MCF 10A (cell line): ENCODE measurements at regions not wholly inside any gene's neighbourhood (a gene's known extent, or its start where the extent isn't known, plus 50 kb on each side); places are given as distances from the start of the nearest gene placed in this dataset.

Experiments
- BruUV-seq: library from RNA; stranded (reverse); fragments of 400-500 nt; replicated peaks from 2 replicates; lab custom pipeline; 2021; lab: Mats Ljungman, UMichigan
- CTCF ChIA-PET: fragments of 300-600 bp; sonication (Branson Sonifier 250); formaldehyde crosslinking; extraction: SDS; loops from one replicate; lab custom pipeline; 2021; ENCODE audit warnings: antibody characterized with exemption, inconsistent platforms; lab: Yijun Ruan, JAX
- POLR2A ChIA-PET: fragments of 300-600, 350-650 bp; sonication (Branson Sonifier 250); formaldehyde crosslinking; extraction: SDS; loops from one replicate; lab custom pipeline; 2020; ENCODE audit warnings: antibody characterized with exemption, inconsistent platforms; lab: Yijun Ruan, JAX
- DNase-seq: peaks from one replicate; pipeline ENCODE4 v3.0.0-alpha.2; 2018; ENCODE audit not compliant: unreplicated experiment
- H3K27ac Mint-ChIP-seq: one replicate; pipeline ENCODE4 v1.8.0; 2022; ENCODE audit warnings: mild to moderate bottlenecking, low read depth, mixed read lengths; ENCODE audit not compliant: unreplicated experiment
- H3K27me3 Mint-ChIP-seq: one replicate; pipeline ENCODE4 v1.8.0; 2022; ENCODE audit warnings: mixed read lengths; ENCODE audit not compliant: insufficient read depth, unreplicated experiment
- H3K36me3 Mint-ChIP-seq: one replicate; pipeline ENCODE4 v1.8.0; 2022; ENCODE audit warnings: mild to moderate bottlenecking, moderate library complexity, mixed read lengths; ENCODE audit not compliant: insufficient read depth, unreplicated experiment
- H3K4me1 Mint-ChIP-seq: one replicate; pipeline ENCODE4 v1.8.0; 2022; ENCODE audit warnings: mixed read lengths; ENCODE audit not compliant: insufficient read depth, unreplicated experiment
- H3K4me3 Mint-ChIP-seq: one replicate; pipeline ENCODE4 v1.8.0; 2022; ENCODE audit warnings: mild to moderate bottlenecking, moderate library complexity, mixed read lengths; ENCODE audit not compliant: unreplicated experiment
- H3K9me3 Mint-ChIP-seq: one replicate; pipeline ENCODE4 v1.8.0; 2022; ENCODE audit warnings: mixed read lengths; ENCODE audit not compliant: unreplicated experiment
- intact Hi-C: fragments of 100-400 bp; cut with micrococcal nuclease; formaldehyde crosslinking; loops from 2 replicates; pipeline ENCODE4 v1.14.1; 2022
- TF ChIP-seq, protein P1 (sequence below): fragments of 200-600 bp; IDR thresholded peaks from one replicate; pipeline ENCODE4 v1.8.0; 2022; ENCODE audit warnings: antibody characterized with exemption, mild to moderate bottlenecking; ENCODE audit not compliant: unreplicated experiment

DNA sequence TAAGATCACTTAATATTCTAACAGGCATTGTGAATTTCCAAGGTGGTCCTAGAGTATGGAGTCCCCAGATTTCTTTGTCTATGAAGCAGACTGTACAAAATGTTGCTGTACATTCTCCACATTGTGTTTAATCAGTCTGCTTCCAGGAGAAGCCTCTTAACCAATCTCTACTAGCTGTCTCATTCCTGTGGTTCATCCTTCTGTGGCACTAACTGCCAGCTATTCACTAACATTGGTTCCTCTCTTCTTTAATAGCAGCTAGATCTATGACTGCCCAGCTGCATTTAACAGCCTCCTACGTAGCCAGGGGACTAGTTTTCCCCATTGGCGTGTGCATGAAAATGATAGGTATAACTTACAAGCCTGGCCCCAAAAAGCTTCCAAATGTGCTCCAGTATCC lies 395.4 kb downstream of the SAMD5 start:
- Mint-ChIP-seq H3K36me3 (no peaks in the 10 kb centered on the region), H3K9me3 (no peaks in the 10 kb centered on the region), H3K4me1 (peaks cover 7% of the 10 kb centered on the region), H3K27ac (no peak overlapping the region), H3K27me3 (no peaks in the 10 kb centered on the region), H3K4me3 (no peak overlapping the region)
- ChIA-PET CTCF (interaction anchor here (0.6 to 1.0 kb wide), 2 partner anchors 66 to 258 kb away, joined by 3 read pairs; no protein-coding TSS in a partner anchor), POLR2A (interaction anchor here (0.6 kb wide), 1 partner anchor 1530 kb away, joined by 3 read pairs; no protein-coding TSS in a partner anchor)
- BruUV-seq, result no TSS peak
- DNase-seq, result no peak
- TF ChIP-seq, protein P1, sequence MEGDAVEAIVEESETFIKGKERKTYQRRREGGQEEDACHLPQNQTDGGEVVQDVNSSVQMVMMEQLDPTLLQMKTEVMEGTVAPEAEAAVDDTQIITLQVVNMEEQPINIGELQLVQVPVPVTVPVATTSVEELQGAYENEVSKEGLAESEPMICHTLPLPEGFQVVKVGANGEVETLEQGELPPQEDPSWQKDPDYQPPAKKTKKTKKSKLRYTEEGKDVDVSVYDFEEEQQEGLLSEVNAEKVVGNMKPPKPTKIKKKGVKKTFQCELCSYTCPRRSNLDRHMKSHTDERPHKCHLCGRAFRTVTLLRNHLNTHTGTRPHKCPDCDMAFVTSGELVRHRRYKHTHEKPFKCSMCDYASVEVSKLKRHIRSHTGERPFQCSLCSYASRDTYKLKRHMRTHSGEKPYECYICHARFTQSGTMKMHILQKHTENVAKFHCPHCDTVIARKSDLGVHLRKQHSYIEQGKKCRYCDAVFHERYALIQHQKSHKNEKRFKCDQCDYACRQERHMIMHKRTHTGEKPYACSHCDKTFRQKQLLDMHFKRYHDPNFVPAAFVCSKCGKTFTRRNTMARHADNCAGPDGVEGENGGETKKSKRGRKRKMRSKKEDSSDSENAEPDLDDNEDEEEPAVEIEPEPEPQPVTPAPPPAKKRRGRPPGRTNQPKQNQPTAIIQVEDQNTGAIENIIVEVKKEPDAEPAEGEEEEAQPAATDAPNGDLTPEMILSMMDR, result no peak
- intact Hi-C loops, result no loop called here

DNA sequence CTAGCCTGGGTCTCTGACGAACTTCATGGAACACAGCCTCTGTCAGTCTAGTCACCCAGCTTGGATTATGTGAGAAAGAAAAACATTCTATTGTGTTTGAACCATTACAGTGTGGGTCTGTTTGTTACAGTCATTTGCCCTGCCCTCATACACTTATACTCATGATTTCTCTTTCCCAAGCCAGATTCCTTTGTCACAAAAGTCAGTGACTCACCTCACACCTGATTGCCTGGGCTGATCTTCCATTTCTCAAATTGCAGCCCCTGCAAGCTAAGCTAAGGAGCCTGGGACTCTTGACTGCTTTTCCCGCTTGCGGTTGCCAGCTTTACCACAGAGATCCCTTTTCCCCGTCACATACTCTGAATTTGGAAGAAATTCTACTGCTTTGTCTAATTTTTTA lies 395.9 kb downstream of the SAMD5 start:
- no peaks in the 10 kb centered on the region for H3K27me3 Mint-ChIP-seq
- TF ChIP-seq, protein P1, result no peak
- no peaks in the 10 kb centered on the region for H3K36me3 Mint-ChIP-seq
- POLR2A ChIA-PET, result interaction anchor here (0.6 kb wide), 1 partner anchor 1530 kb away, joined by 3 read pairs; no protein-coding TSS in a partner anchor
- CTCF ChIA-PET, result interaction anchor here (0.6 to 1.0 kb wide), 3 partner anchors 22 to 144 kb away, joined by 3 to 4 read pairs (median 3); no protein-coding TSS in a partner anchor
- no TSS peak for BruUV-seq
- H3K4me1 Mint-ChIP-seq, result peaks cover 10% of the 10 kb centered on the region
- no peaks in the 10 kb centered on the region for H3K9me3 Mint-ChIP-seq
- no peak overlapping the region for H3K27ac Mint-ChIP-seq
- DNase-seq, result no peak
- no peak overlapping the region for H3K4me3 Mint-ChIP-seq
- intact Hi-C loops, result no loop called here

DNA sequence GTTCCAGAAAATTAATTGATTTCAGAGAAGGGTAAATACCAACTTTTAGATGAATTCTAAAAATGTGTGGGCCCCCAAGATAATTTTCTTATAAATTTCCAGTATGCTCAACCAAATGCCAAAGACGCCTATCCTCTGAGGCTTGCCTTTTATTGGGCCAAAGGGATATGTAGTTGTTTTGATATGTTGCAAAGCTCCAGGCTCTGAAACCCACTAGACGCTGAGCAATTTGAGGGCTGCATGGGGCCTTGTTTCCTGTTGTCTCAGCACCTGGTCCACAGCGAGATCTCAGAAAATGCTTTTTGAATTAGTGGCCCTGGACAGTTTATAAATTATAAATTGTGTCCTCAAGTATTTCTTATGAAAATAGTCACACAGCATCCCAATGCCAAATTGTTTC lies 397.2 kb downstream of the SAMD5 start:
- intact Hi-C loops, result no loop called here
- ChIA-PET CTCF (no interaction called here), POLR2A (no interaction called here)
- no peaks in the 10 kb centered on the region for H3K9me3 Mint-ChIP-seq
- peaks cover 14% of the 10 kb centered on the region for H3K4me1 Mint-ChIP-seq
- H3K27me3 Mint-ChIP-seq, result no peaks in the 10 kb centered on the region
- TF ChIP-seq, protein P1, result no peak
- H3K36me3 Mint-ChIP-seq, result no peaks in the 10 kb centered on the region
- H3K4me3 Mint-ChIP-seq, result no peak overlapping the region
- BruUV-seq, result no TSS peak
- no peak overlapping the region for H3K27ac Mint-ChIP-seq
- DNase-seq, result no peak

DNA sequence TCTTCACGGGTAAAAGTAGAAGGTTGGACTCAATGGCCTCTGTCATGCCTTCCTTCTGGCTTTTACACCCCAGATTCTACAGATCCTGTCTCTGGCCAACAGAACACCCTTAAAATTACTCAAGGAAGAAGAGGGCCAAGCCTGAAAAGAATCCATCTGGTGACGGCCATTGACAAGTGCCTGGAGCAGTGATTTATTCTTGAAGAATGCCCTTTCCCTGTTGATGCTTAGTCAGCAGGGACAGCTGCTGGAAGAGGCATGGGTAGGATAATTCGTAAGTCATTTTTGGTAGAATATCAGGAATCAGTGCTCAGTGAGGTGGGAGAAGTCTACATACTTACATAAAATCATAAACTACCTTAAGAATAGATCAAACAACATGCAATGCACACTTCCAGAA lies 397.9 kb downstream of the SAMD5 start:
- Mint-ChIP-seq H3K9me3 (no peaks in the 10 kb centered on the region), H3K36me3 (no peaks in the 10 kb centered on the region), H3K27me3 (no peaks in the 10 kb centered on the region), H3K4me3 (no peak overlapping the region), H3K4me1 (peaks cover 14% of the 10 kb centered on the region), H3K27ac (no peak overlapping the region)
- BruUV-seq, result no TSS peak
- DNase-seq, result peak; percentile 38
- ChIA-PET POLR2A (interaction anchor here (0.8 kb wide), 1 partner anchor 25 kb away, joined by 3 read pairs; no protein-coding TSS in a partner anchor), CTCF (interaction anchor here (0.5 kb wide), 1 partner anchor 1526 kb away, joined by 3 read pairs; no protein-coding TSS in a partner anchor)
- intact Hi-C loops, result no loop called here
- TF ChIP-seq, protein P1, result no peak
